ENCODE measurements at regions not wholly inside any gene's neighbourhood (a gene's known extent, or its start where the extent isn't known, plus 50 kb on each side); places are given as distances from the start of the nearest gene placed in this dataset.
A peak's percentile ranks its signal among the peaks of the same experiment; 100 is the strongest.
"Not testable (repeated sequence)": the region's sequence is repeated elsewhere in the genome, so short reads cannot be mapped to it uniquely, and the experiment has no call there.

DNA sequence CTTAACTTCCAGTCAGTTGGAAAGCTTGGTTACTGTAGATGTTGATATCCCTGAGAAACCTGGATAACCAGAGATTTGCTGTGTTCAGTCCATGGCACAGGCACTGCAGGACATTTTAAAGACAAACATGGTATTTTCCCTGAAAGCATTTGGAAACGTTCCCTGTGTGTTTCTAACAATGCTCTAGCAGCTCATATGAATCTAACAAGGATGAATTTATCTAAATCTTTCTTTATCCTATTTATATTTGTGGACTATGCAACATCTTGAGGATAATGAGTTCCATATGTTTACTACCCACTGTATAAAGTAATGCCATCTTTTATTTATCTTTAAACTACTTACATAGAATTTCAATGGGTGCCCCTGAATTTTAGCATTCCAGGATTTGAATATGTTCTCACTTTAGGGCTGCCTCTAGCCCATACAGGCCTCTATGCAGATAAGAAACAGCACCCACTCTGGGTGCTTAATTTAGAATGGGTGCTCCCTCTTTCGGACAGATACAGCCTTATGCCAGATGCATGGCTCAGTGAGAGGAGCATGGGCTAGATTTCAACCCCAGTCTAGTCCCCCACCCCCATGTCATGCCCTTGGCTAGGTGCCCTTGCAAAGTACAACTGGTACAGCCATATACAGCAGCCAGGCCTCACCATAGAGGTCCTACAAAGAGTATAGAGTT is 50.6 kb upstream of the NEMP2 start:
- DNase-seq (ENCODE audit: low read depth): no peak

GRCh38 chr2:190587106-190587505 is 52.6 kb upstream of the NEMP2 start:
- no peak for DNase-seq (ENCODE audit: low read depth)

DNA sequence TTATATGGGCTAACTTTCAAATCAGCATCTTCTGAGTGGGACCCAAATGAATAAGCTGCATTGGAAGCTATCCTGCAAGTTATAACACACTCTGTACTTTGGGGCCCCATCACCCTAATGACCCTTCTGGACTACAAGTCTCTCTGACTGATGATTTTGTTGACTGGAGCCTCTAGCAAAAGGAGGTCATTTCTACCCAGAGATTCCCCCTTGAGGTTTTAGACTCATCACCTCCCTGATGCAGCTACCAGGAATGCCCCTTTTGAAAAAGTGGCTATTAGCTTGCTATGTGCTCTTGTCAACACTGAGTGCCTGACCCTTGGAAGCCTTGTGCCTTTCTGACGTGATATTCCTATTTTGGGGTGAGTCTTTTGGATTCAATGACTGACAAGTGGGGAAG is 54.5 kb upstream of the NEMP2 start:
- DNase-seq (ENCODE audit: low read depth): no peak

- no peak for DNase-seq (ENCODE audit: low read depth)
Observed at GRCh38 chr2:190591437-190591836, 56.9 kb upstream of the NEMP2 start.

GRCh38 chr2:190592831-190593230 is 56.1 kb upstream of the NAB1 start:
- peak; percentile 48 for DNase-seq (ENCODE audit: low read depth)

DNA sequence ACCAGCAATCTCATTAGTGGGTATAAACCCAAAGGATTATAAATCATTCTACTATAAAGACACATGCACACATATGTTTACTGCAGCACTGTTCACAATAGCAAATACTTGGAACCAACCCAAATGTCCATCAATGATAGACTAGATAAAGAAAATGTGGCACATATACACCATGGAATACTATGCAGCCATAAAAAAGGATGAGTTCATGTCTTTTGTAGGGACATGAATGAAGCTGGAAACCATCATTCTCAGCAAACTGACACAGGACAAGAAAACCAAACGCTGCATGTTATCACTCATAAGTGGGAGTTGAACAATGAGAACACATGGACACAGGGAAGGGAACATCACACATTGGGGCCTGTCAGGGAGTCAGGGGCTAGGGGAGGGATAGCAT is 53.0 kb upstream of the NAB1 start:
- not testable (repeated sequence) for DNase-seq (ENCODE audit: low read depth)

DNA sequence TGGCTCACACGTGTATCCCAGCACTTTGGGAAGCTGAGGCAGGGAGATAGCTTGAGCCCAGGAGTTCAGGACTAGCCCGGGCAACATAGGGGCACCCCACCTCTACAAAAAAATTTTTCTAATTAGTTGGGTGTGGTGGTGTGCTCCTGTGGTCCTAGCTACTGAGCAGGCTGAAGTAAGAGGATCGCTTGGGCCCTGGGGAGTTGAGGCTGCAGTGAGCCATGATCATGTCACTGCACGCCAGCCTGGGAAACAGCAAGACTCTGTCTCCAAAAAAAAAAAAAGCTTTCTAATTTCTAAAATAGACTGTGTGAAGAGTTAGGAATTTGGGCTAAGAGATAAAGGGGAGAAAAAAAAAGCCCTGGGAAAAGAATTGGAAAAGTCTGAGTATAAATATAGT is 51.9 kb upstream of the NAB1 start:
- no peak for DNase-seq (ENCODE audit: low read depth)

- DNase-seq (ENCODE audit: low read depth): no peak
Observed at GRCh38 chr2:190598621-190599020, 50.3 kb upstream of the NAB1 start.

- peak; percentile 60 for DNase-seq (ENCODE audit: low read depth)
Observed at GRCh38 chr2:190599073-190599472, 49.8 kb upstream of the NAB1 start.
